GM23338 (cell line): ENCODE measurements at regions not wholly inside any gene's neighbourhood (a gene's known extent, or its start where the extent isn't known, plus 50 kb on each side); places are given as distances from the start of the nearest gene placed in this dataset.

Experiments
- ATAC-seq: fragments of 200-7000 bp; cut with Tn5 transposase; 3 replicates; pipeline ENCODE4 v1.9.1; 2020
- DNase-seq: peaks from one replicate; pipeline ENCODE4 v3.0.0-alpha.2; 2015; ENCODE audit warnings: low spot score
- H2AFZ ChIP-seq: fragments of 200-600 bp; sonication (generic); 2 replicates; pipeline ENCODE4 v1.8.0; 2016; ENCODE audit warnings: antibody characterized with exemption, mild to moderate bottlenecking, moderate library complexity
- H3F3A ChIP-seq: fragments of 200-600 bp; sonication (generic); replicated peaks from 2 replicates; pipeline ENCODE4 v1.8.0; 2017; ENCODE audit warnings: antibody characterized with exemption, mixed run types, low read depth
- H3K27ac ChIP-seq: fragments of 200-600 bp; sonication (generic); 2 replicates; pipeline ENCODE4 v1.6.1; 2016; ENCODE audit warnings: low read depth
- H3K27me3 ChIP-seq: fragments of 200-600 bp; sonication (generic); 2 replicates; pipeline ENCODE4 v1.8.0; 2016; ENCODE audit warnings: mild to moderate bottlenecking, mixed run types, moderate library complexity; ENCODE audit not compliant: insufficient read depth
- H3K36me3 ChIP-seq: fragments of 200-600 bp; sonication (generic); 2 replicates; pipeline ENCODE4 v1.8.0; 2016; ENCODE audit warnings: mild to moderate bottlenecking; ENCODE audit not compliant: insufficient read depth
- H3K4me1 ChIP-seq: fragments of 200-600 bp; sonication (generic); 2 replicates; pipeline ENCODE4 v1.8.0; 2016; ENCODE audit warnings: mild to moderate bottlenecking, moderate library complexity; ENCODE audit not compliant: insufficient read depth
- H3K4me2 ChIP-seq: fragments of 200-600 bp; sonication (generic); 2 replicates; pipeline ENCODE4 v1.7.1; 2017; ENCODE audit warnings: mixed run types
- H3K4me3 ChIP-seq: fragments of 200-600 bp; sonication (generic); 2 replicates; pipeline ENCODE4 v1.6.1; 2016; ENCODE audit warnings: mixed run types
- H3K79me2 ChIP-seq: fragments of 200-600 bp; sonication (generic); replicated peaks from 2 replicates; pipeline ENCODE4 v1.8.0; 2017; ENCODE audit warnings: mild to moderate bottlenecking; ENCODE audit not compliant: insufficient read depth
- H3K9me2 ChIP-seq: fragments of 200-600 bp; sonication (generic); 2 replicates; pipeline ENCODE4 v1.8.0; 2017; ENCODE audit not compliant: insufficient read depth
- H4K20me1 ChIP-seq: fragments of 200-600 bp; sonication (generic); replicated peaks from 2 replicates; pipeline ENCODE4 v1.8.0; 2017; ENCODE audit warnings: mild to moderate bottlenecking; ENCODE audit not compliant: insufficient read depth
- H3K27ac Mint-ChIP-seq: 2 replicates; pipeline ENCODE4 v1.8.0; 2020; ENCODE audit warnings: inconsistent platforms, mild to moderate bottlenecking, moderate library complexity, mixed read lengths
- H3K27me3 Mint-ChIP-seq: 3 replicates; pipeline ENCODE4 v1.8.0; 2022; ENCODE audit warnings: low read depth, mild to moderate bottlenecking, moderate library complexity, mixed read lengths, inconsistent platforms; ENCODE audit not compliant: insufficient read depth, poor library complexity
- H3K36me3 Mint-ChIP-seq: 3 replicates; pipeline ENCODE4 v1.8.0; 2021; ENCODE audit warnings: low read depth, mild to moderate bottlenecking, inconsistent platforms, moderate library complexity, mixed read lengths
- H3K4me1 Mint-ChIP-seq: 3 replicates; pipeline ENCODE4 v1.8.0; 2020; ENCODE audit warnings: mild to moderate bottlenecking, inconsistent platforms, mixed read lengths
- H3K4me3 Mint-ChIP-seq: 3 replicates; pipeline ENCODE4 v1.8.0; 2021; ENCODE audit warnings: moderate library complexity, mild to moderate bottlenecking, inconsistent platforms, mixed read lengths
- H3K9me3 Mint-ChIP-seq: 3 replicates; pipeline ENCODE4 v1.8.0; 2020; ENCODE audit warnings: moderate library complexity, mild to moderate bottlenecking, inconsistent platforms, mixed read lengths
- CREB1 ChIP-seq: fragments of 250-450 bp; sonication (Bioruptor Pico); IDR thresholded peaks from 2 replicates; pipeline ENCODE4 v1.5.0; 2020; ENCODE audit warnings: low read depth, mild to moderate bottlenecking, moderate library complexity
- CTCF ChIP-seq, 2 experiments: fragments of 200-600 bp in 1 of 2; sonication (generic) in 1 of 2; conservative IDR thresholded peaks; 2 replicates each; pipeline versions ENCODE4 v1.5.1 to v1.6.1; 2016 to 2017; ENCODE audit warnings: antibody characterized with exemption in 2 of 2, low read depth in 2 of 2, mild to moderate bottlenecking in 2 of 2, moderate library complexity in 1 of 2
- ETS1 ChIP-seq: IDR thresholded peaks from 2 replicates; pipeline ENCODE4 v1.6.1; 2016; ENCODE audit warnings: antibody characterized with exemption
- EZH2 ChIP-seq: fragments of 200-600 bp; sonication (generic); IDR thresholded peaks from one replicate; pipeline ENCODE4 v1.8.0; 2017; ENCODE audit warnings: antibody characterized with exemption, mild to moderate bottlenecking, low read depth; ENCODE audit not compliant: unreplicated experiment
- EZH2phosphoT487 ChIP-seq: fragments of 200-600 bp; sonication (generic); IDR thresholded peaks from one replicate; pipeline ENCODE4 v1.8.1; 2018; ENCODE audit warnings: antibody characterized with exemption; ENCODE audit not compliant: unreplicated experiment
- JUNB ChIP-seq: IDR thresholded peaks from one replicate; pipeline ENCODE4 v1.6.1; 2016; ENCODE audit warnings: antibody characterized with exemption; ENCODE audit not compliant: unreplicated experiment
- NANOG ChIP-seq: IDR thresholded peaks from 2 replicates; pipeline ENCODE4 v1.6.1; 2016; ENCODE audit warnings: antibody characterized with exemption, borderline replicate concordance
- POLR2AphosphoS5 ChIP-seq: IDR thresholded peaks from 2 replicates; pipeline ENCODE4 v1.6.1; 2016; ENCODE audit warnings: antibody characterized with exemption, low read depth
- STAT1 ChIP-seq: IDR thresholded peaks from one replicate; pipeline ENCODE4 v1.6.1; 2016; ENCODE audit warnings: antibody characterized with exemption; ENCODE audit not compliant: unreplicated experiment
- ZNF114 ChIP-seq: fragments of 250-450 bp; sonication (Bioruptor Pico); IDR thresholded peaks from 2 replicates; pipeline ENCODE4 v1.5.0; 2020; ENCODE audit warnings: mild to moderate bottlenecking, moderate library complexity
- ZNF331 ChIP-seq: fragments of 250-450 bp; sonication (Bioruptor Pico); IDR thresholded peaks from 2 replicates; pipeline ENCODE4 v1.5.0; 2020; ENCODE audit warnings: low read depth, mild to moderate bottlenecking, moderate library complexity
- TF ChIP-seq, protein P1 (sequence below): IDR thresholded peaks from one replicate; pipeline ENCODE4 v1.6.1; 2018; ENCODE audit warnings: antibody characterized with exemption; ENCODE audit not compliant: unreplicated experiment
- TF ChIP-seq, protein P2 (sequence below): fragments of 250-450 bp; sonication (Bioruptor Pico); IDR thresholded peaks from 2 replicates; pipeline ENCODE4 v1.5.0; 2020; ENCODE audit warnings: mild to moderate bottlenecking, moderate library complexity

GRCh38 chr14:48052973-48053372 is 377.6 kb upstream of the MDGA2 start:
- DNase-seq (no peak), ATAC-seq (no peak)
- Mint-ChIP-seq H3K27ac (no peak overlapping the region), H3K4me3 (no peak overlapping the region), H3K27me3 (peaks cover 3% of the 10 kb centered on the region), H3K4me1 (peaks cover 12% of the 10 kb centered on the region), H3K36me3 (no peaks in the 10 kb centered on the region), H3K9me3 (no peaks in the 10 kb centered on the region; the same call in 2 of the 3 replicates)
- Histone ChIP-seq H3K79me2 (no peaks in the 10 kb centered on the region), H3K9me2 (no peaks in the 10 kb centered on the region; the same call in 1 of the 2 replicates), H3K4me2 (no peak overlapping the region), H3K4me3 (no peak overlapping the region), H3F3A (no peaks in the 10 kb centered on the region), H3K4me1 (peaks cover 9% of the 10 kb centered on the region), H3K27me3 (no peaks in the 10 kb centered on the region), H4K20me1 (no peaks in the 10 kb centered on the region), H3K27ac (no peak overlapping the region), H3K36me3 (no peaks in the 10 kb centered on the region), H2AFZ (no peak overlapping the region)
- no peak for TF ChIP-seq EZH2phosphoT487
- TF ChIP-seq CREB1 (CRISPR knock-in tag): no peak
- TF ChIP-seq NANOG: no peak
- TF ChIP-seq POLR2AphosphoS5: no peak
- no peak for TF ChIP-seq ETS1
- TF ChIP-seq, protein P1, sequence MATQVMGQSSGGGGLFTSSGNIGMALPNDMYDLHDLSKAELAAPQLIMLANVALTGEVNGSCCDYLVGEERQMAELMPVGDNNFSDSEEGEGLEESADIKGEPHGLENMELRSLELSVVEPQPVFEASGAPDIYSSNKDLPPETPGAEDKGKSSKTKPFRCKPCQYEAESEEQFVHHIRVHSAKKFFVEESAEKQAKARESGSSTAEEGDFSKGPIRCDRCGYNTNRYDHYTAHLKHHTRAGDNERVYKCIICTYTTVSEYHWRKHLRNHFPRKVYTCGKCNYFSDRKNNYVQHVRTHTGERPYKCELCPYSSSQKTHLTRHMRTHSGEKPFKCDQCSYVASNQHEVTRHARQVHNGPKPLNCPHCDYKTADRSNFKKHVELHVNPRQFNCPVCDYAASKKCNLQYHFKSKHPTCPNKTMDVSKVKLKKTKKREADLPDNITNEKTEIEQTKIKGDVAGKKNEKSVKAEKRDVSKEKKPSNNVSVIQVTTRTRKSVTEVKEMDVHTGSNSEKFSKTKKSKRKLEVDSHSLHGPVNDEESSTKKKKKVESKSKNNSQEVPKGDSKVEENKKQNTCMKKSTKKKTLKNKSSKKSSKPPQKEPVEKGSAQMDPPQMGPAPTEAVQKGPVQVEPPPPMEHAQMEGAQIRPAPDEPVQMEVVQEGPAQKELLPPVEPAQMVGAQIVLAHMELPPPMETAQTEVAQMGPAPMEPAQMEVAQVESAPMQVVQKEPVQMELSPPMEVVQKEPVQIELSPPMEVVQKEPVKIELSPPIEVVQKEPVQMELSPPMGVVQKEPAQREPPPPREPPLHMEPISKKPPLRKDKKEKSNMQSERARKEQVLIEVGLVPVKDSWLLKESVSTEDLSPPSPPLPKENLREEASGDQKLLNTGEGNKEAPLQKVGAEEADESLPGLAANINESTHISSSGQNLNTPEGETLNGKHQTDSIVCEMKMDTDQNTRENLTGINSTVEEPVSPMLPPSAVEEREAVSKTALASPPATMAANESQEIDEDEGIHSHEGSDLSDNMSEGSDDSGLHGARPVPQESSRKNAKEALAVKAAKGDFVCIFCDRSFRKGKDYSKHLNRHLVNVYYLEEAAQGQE: no peak
- TF ChIP-seq, protein P2, sequence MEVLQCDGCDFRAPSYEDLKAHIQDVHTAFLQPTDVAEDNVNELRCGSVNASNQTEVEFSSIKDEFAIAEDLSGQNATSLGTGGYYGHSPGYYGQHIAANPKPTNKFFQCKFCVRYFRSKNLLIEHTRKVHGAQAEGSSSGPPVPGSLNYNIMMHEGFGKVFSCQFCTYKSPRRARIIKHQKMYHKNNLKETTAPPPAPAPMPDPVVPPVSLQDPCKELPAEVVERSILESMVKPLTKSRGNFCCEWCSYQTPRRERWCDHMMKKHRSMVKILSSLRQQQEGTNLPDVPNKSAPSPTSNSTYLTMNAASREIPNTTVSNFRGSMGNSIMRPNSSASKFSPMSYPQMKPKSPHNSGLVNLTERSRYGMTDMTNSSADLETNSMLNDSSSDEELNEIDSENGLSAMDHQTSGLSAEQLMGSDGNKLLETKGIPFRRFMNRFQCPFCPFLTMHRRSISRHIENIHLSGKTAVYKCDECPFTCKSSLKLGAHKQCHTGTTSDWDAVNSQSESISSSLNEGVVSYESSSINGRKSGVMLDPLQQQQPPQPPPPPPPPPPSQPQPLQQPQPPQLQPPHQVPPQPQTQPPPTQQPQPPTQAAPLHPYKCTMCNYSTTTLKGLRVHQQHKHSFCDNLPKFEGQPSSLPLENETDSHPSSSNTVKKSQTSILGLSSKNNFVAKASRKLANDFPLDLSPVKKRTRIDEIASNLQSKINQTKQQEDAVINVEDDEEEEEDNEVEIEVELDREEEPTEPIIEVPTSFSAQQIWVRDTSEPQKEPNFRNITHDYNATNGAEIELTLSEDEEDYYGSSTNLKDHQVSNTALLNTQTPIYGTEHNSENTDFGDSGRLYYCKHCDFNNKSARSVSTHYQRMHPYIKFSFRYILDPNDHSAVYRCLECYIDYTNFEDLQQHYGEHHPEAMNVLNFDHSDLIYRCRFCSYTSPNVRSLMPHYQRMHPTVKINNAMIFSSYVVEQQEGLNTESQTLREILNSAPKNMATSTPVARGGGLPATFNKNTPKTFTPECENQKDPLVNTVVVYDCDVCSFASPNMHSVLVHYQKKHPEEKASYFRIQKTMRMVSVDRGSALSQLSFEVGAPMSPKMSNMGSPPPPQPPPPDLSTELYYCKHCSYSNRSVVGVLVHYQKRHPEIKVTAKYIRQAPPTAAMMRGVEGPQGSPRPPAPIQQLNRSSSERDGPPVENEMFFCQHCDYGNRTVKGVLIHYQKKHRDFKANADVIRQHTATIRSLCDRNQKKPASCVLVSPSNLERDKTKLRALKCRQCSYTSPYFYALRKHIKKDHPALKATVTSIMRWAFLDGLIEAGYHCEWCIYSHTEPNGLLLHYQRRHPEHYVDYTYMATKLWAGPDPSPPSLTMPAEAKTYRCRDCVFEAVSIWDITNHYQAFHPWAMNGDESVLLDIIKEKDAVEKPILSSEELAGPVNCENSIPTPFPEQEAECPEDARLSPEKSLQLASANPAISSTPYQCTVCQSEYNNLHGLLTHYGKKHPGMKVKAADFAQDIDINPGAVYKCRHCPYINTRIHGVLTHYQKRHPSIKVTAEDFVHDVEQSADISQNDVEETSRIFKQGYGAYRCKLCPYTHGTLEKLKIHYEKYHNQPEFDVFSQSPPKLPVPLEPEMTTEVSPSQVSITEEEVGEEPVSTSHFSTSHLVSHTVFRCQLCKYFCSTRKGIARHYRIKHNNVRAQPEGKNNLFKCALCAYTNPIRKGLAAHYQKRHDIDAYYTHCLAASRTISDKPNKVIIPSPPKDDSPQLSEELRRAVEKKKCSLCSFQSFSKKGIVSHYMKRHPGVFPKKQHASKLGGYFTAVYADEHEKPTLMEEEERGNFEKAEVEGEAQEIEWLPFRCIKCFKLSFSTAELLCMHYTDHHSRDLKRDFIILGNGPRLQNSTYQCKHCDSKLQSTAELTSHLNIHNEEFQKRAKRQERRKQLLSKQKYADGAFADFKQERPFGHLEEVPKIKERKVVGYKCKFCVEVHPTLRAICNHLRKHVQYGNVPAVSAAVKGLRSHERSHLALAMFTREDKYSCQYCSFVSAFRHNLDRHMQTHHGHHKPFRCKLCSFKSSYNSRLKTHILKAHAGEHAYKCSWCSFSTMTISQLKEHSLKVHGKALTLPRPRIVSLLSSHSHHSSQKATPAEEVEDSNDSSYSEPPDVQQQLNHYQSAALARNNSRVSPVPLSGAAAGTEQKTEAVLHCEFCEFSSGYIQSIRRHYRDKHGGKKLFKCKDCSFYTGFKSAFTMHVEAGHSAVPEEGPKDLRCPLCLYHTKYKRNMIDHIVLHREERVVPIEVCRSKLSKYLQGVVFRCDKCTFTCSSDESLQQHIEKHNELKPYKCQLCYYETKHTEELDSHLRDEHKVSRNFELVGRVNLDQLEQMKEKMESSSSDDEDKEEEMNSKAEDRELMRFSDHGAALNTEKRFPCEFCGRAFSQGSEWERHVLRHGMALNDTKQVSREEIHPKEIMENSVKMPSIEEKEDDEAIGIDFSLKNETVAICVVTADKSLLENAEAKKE (CRISPR knock-in tag): no peak
- no peak for TF ChIP-seq CTCF (conservative IDR thresholded peaks at IDR 0.05; ENCODE audit: low read depth in 2 of 2)
- no peak for TF ChIP-seq ZNF114
- TF ChIP-seq ZNF331 (CRISPR knock-in tag): no peak
- no peak for TF ChIP-seq EZH2
- no peak for TF ChIP-seq STAT1
- no peak for TF ChIP-seq JUNB
